Cardiac fibroblast (primary cell): ENCODE measurements at regions not wholly inside any gene's neighbourhood (a gene's known extent, or its start where the extent isn't known, plus 50 kb on each side); places are given as distances from the start of the nearest gene placed in this dataset.

Experiments
- DNase-seq, 2 donors: peaks; one replicate each; pipeline versions ENCODE4 v3.0.0 to v3.0.0-alpha.2; 2010; ENCODE audit warnings: low read depth in 2 of 2
- H3K4me3 ChIP-seq, 2 donors: replicated peaks in 1 of 2; 1 replicate in 1 of 2; 2 replicates in 1 of 2; pipeline ENCODE4 v1.5.1; 2011; ENCODE audit warnings: low read depth in 2 of 2, low read length in 2 of 2, mild to moderate bottlenecking in 2 of 2, moderate library complexity in 1 of 2
- CTCF ChIP-seq: IDR thresholded peaks from one replicate; pipeline ENCODE4 v1.5.1; 2011; ENCODE audit warnings: low read depth, mild to moderate bottlenecking, low read length, inconsistent platforms

- TF ChIP-seq CTCF = no peak
- no peak for DNase-seq
- H3K4me3 ChIP-seq = no peak overlapping the region
Observed at GRCh38 chr1:229970714-229971113, 96.3 kb upstream of the GALNT2 start.

- no peak for DNase-seq
- TF ChIP-seq CTCF = no peak
- no peak overlapping the region for H3K4me3 ChIP-seq
Observed at GRCh38 chr1:229971141-229971540, 95.9 kb upstream of the GALNT2 start.

GRCh38 chr1:229972600-229973296, 94.3 kb upstream of the GALNT2 start:
- H3K4me3 ChIP-seq = no peak overlapping the region
- peak; percentile 14 for TF ChIP-seq CTCF
- DNase-seq = no peak

GRCh38 chr1:229973297-229973612, 93.8 kb upstream of the GALNT2 start:
- no peak for TF ChIP-seq CTCF
- no peak overlapping the region for H3K4me3 ChIP-seq
- no peak for DNase-seq

- no peak for DNase-seq
- no peak for TF ChIP-seq CTCF
- no peak overlapping the region for H3K4me3 ChIP-seq
Observed at GRCh38 chr1:229975047-229975446, 92.0 kb upstream of the GALNT2 start.

GRCh38 chr1:229980009-229980408, 87.0 kb upstream of the GALNT2 start:
- peak in 1 of 2 donors; percentile 91 for DNase-seq
- no peak overlapping the region for H3K4me3 ChIP-seq
- TF ChIP-seq CTCF = no peak

GRCh38 chr1:229981736-229982135, 85.3 kb upstream of the GALNT2 start:
- no peak for DNase-seq
- no peak overlapping the region for H3K4me3 ChIP-seq
- no peak for TF ChIP-seq CTCF
